ENCODE measurements at regions not wholly inside any gene's neighbourhood (a gene's known extent, or its start where the extent isn't known, plus 50 kb on each side); places are given as distances from the start of the nearest gene placed in this dataset.

GRCh38 chr6:87914637-87915395 is 132.8 kb upstream of the SPACA1 start:
- no peak for TF ChIP-seq CTCF (IDR thresholded peaks at IDR 0.05)
- no peak for TF ChIP-seq POLR2A (IDR thresholded peaks at IDR 0.05)
